Lower lobe of right lung (tissue), 2 donors: ENCODE measurements at regions not wholly inside any gene's neighbourhood (a gene's known extent, or its start where the extent isn't known, plus 50 kb on each side); places are given as distances from the start of the nearest gene placed in this dataset.

ENCODE experiments used
- ATAC-seq, 2 donors: fragments of 200-7000 bp; cut with Tn5 transposase; one replicate each; pipeline ENCODE4 v1.9.1; 2020 to 2022; ENCODE audit warnings: mild to moderate bottlenecking in 2 of 2, moderate library complexity in 2 of 2
- DNase-seq: peaks from one replicate; pipeline ENCODE4 v3.0.0-alpha.2; 2020
- H3K27ac ChIP-seq: fragments of 200-600 bp; one replicate; pipeline ENCODE4 v1.8.0; 2022
- H3K27me3 ChIP-seq: fragments of 200-600 bp; one replicate; pipeline ENCODE4 v1.8.0; 2022; ENCODE audit warnings: low read depth
- H3K36me3 ChIP-seq: fragments of 200-600 bp; one replicate; pipeline ENCODE4 v1.8.0; 2022; ENCODE audit warnings: mild to moderate bottlenecking
- H3K4me1 ChIP-seq: fragments of 200-600 bp; one replicate; pipeline ENCODE4 v1.8.0; 2022
- H3K4me3 ChIP-seq: fragments of 200-600 bp; one replicate; pipeline ENCODE4 v1.8.0; 2022; ENCODE audit warnings: mild to moderate bottlenecking
- H3K9me3 ChIP-seq: fragments of 200-600 bp; one replicate; pipeline ENCODE4 v1.8.0; 2022
- CTCF ChIP-seq: fragments of 200-600 bp; IDR thresholded peaks from one replicate; pipeline ENCODE4 v1.8.0; 2022; ENCODE audit warnings: antibody characterized with exemption, mild to moderate bottlenecking
- intact Hi-C: fragments of 100-400 bp; cut with DNase I; formaldehyde crosslinking; loops from one replicate; pipeline ENCODE4 v1.11.0; 2022
- donor health status: DM: no; HTN: yes; CAD: no; lungs with severe emphysema.

- no peaks in the 10 kb centered on the region for H3K36me3 ChIP-seq
- no peaks in the 10 kb centered on the region for H3K4me1 ChIP-seq
- no peaks in the 10 kb centered on the region for H3K9me3 ChIP-seq
- no peak overlapping the region for H3K27ac ChIP-seq
- no peak overlapping the region for H3K4me3 ChIP-seq
- DNase-seq (no peak), ATAC-seq (no peak)
- intact Hi-C loops: no loop called here
- H3K27me3 ChIP-seq: no peaks in the 10 kb centered on the region
- no peak for TF ChIP-seq CTCF
These were observed 458.6 kb upstream of the ETAA1 start for GRCh38 chr2:66938471-66938967.

GRCh38 chr2:66940080-66940479 lies 457.1 kb upstream of the ETAA1 start:
- intact Hi-C loops: no loop called here
- TF ChIP-seq CTCF: no peak

GRCh38 chr2:66948234-66948633 lies 448.9 kb upstream of the ETAA1 start:
- TF ChIP-seq CTCF: no peak
- H3K4me3 ChIP-seq: no peak overlapping the region
- H3K27ac ChIP-seq: no peak overlapping the region
- ATAC-seq: no peak
- no peaks in the 10 kb centered on the region for H3K36me3 ChIP-seq
- intact Hi-C loops: no loop called here
- DNase-seq: no peak
- H3K4me1 ChIP-seq: no peaks in the 10 kb centered on the region
- H3K9me3 ChIP-seq: no peaks in the 10 kb centered on the region
- H3K27me3 ChIP-seq: no peaks in the 10 kb centered on the region

More at GRCh38 chr2:66940080-66940479, 457.1 kb upstream of the ETAA1 start:
- Histone ChIP-seq H3K27me3 (no peaks in the 10 kb centered on the region), H3K4me1 (no peaks in the 10 kb centered on the region), H3K36me3 (no peaks in the 10 kb centered on the region), H3K27ac (no peak overlapping the region), H3K4me3 (no peak overlapping the region), H3K9me3 (no peaks in the 10 kb centered on the region)
- no peak for ATAC-seq
- DNase-seq: no peak

- no peak for TF ChIP-seq CTCF
- H3K4me1 ChIP-seq: no peaks in the 10 kb centered on the region
- intact Hi-C loops: no loop called here
- H3K4me3 ChIP-seq: no peak overlapping the region
- no peaks in the 10 kb centered on the region for H3K9me3 ChIP-seq
- ATAC-seq (no peak), DNase-seq (no peak)
- no peak overlapping the region for H3K27ac ChIP-seq
- H3K36me3 ChIP-seq: no peaks in the 10 kb centered on the region
- H3K27me3 ChIP-seq: no peaks in the 10 kb centered on the region
These were observed 439.9 kb upstream of the ETAA1 start for GRCh38 chr2:66957198-66957597.

GRCh38 chr2:66957677-66958076 lies 439.5 kb upstream of the ETAA1 start:
- H3K36me3 ChIP-seq: no peaks in the 10 kb centered on the region
- ATAC-seq (no peak), DNase-seq (no peak)
- intact Hi-C loops: no loop called here
- TF ChIP-seq CTCF: no peak
- H3K27me3 ChIP-seq: no peaks in the 10 kb centered on the region
- H3K27ac ChIP-seq: no peak overlapping the region
- no peaks in the 10 kb centered on the region for H3K9me3 ChIP-seq
- H3K4me1 ChIP-seq: no peaks in the 10 kb centered on the region
- H3K4me3 ChIP-seq: no peak overlapping the region

GRCh38 chr2:66960161-66960560 lies 437.0 kb upstream of the ETAA1 start:
- intact Hi-C loops: no loop called here
- ATAC-seq (no peak), DNase-seq (no peak)
- no peaks in the 10 kb centered on the region for H3K36me3 ChIP-seq
- H3K27me3 ChIP-seq: no peaks in the 10 kb centered on the region
- no peak overlapping the region for H3K27ac ChIP-seq
- TF ChIP-seq CTCF: no peak
- H3K9me3 ChIP-seq: no peaks in the 10 kb centered on the region
- no peak overlapping the region for H3K4me3 ChIP-seq
- H3K4me1 ChIP-seq: no peaks in the 10 kb centered on the region
